ENCODE measurements at regions not wholly inside any gene's neighbourhood (a gene's known extent, or its start where the extent isn't known, plus 50 kb on each side); places are given as distances from the start of the nearest gene placed in this dataset.
"Not testable (repeated sequence)": the region's sequence is repeated elsewhere in the genome, so short reads cannot be mapped to it uniquely, and the experiment has no call there.

DNA sequence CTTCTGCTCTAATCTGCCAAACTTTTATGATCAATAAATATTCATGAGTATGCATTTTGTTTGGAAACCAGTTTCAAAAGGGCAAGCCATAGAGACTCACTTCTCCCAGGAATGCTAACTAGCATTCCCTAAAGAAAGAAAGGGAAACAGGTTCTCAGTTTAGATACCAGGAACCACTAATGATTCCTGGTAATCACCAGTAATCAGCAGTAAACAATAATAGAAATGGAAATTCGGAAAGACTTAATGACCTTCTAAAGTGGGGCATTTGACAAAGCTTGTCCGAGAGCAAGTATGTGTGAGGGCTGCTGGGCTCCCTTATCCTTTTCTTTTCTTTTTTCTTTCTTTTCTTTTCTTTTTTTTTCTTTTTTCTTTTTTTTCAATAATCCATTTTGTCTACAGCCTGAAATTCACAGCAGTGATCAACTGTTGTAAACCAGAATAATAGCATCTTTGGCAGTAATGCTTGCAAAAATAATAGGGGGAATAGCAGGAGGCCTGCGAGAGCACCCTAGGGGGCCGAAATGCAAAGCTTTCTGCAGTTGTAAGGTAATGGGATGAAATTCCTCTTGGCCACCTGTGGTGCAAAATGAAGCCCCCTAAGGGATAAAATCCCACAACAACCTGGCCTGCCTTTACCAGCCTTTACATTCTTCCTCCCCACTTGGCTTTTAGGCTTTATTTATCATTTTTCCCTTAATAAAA, 253.2 kb downstream of the ZPLD1 start:
- Mint-ChIP-seq H3K4me3 (no peak overlapping the region), H3K9me3 (no peaks in the 10 kb centered on the region), H3K27me3 (no peaks in the 10 kb centered on the region), H3K27ac (no peak overlapping the region), H3K4me1 (no peaks in the 10 kb centered on the region), H3K36me3 (no peaks in the 10 kb centered on the region)
- CTCF ChIA-PET, result no interaction called here
- DNase-seq, result no peak

DNA sequence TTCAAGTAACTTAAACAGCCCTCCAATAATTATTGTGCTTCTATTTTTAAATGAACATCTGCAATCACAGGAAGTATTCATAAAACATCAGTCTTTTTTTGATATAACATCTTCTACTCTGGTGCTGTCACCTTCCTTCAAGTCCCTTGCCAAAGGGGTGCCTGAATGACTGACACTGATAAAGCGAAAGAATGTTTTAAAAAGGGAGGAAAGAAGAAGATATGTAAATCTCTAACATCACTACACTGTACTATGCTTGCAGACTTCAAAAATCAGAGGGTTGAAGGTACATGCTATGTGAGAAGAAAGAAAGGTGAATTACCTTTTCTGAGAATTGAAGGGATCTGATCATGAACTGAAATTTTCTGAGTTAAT, 253.7 kb downstream of the ZPLD1 start:
- Mint-ChIP-seq H3K27me3 (no peaks in the 10 kb centered on the region), H3K36me3 (no peaks in the 10 kb centered on the region), H3K4me1 (no peaks in the 10 kb centered on the region), H3K4me3 (no peak overlapping the region), H3K9me3 (no peaks in the 10 kb centered on the region), H3K27ac (no peak overlapping the region)
- no peak for DNase-seq
- CTCF ChIA-PET, result no interaction called here

DNA sequence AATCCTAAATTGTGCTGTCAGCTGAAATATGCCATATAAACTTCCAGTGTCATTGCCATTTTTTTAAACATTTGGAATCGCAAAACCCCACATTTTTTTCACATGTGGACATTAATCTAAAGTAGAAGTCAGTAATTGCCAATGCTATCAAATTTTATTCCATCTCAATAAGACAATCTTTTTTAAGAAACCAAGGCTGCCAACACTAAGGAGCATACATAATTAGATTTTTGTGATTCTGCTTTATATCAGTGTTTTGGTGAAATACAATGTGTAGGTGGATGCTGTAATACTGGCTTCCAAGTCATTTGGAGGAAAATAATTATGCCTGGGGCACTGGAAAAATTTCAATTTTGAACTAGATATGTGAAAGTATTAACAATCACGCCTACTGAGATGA, 256.7 kb downstream of the ZPLD1 start:
- Mint-ChIP-seq H3K36me3 (no peaks in the 10 kb centered on the region), H3K9me3 (no peaks in the 10 kb centered on the region), H3K27ac (no peak overlapping the region), H3K27me3 (no peaks in the 10 kb centered on the region), H3K4me3 (no peak overlapping the region), H3K4me1 (no peaks in the 10 kb centered on the region)
- CTCF ChIA-PET, result interaction anchor here (1.3 kb wide), 1 partner anchor 18 kb away, joined by 7 read pairs; no protein-coding TSS in a partner anchor
- no peak for DNase-seq

DNA sequence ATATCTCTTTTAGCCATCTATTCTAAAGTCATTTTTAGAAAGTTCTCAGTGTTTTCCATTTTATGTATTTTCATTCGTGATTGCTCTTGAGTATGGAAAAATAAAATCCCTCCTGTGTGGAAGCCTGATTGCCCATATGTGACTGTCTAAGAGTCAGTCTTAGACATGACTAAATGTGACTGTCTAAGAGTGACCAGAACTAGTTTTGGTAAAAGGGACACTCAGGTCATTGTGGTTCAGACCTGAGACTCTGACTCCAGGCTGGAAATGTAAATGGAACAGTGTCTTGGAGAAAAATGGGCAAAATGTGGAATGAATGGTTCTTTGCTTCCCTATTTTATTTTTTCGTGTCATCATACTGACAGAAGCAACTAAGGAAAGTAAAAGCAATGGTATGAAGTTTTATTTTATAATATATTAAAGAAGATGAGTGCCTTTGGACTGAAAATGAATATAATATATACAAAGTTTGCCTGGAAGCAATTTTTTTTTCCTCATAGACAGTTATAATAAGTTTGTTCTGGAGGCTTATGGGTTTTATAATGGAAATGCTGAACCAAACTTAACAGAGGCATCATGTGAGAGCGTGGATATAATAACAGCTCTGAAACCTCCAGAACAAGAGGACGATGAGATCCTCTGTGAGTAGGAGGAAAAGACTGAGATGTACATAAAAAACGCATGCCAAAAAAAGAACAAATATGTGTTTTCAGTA, 264.4 kb downstream of the ZPLD1 start:
- Mint-ChIP-seq H3K36me3 (no peaks in the 10 kb centered on the region), H3K4me1 (no peaks in the 10 kb centered on the region), H3K4me3 (no peak overlapping the region), H3K27me3 (no peaks in the 10 kb centered on the region), H3K9me3 (no peaks in the 10 kb centered on the region), H3K27ac (no peak overlapping the region)
- no peak for DNase-seq
- CTCF ChIA-PET, result no interaction called here

DNA sequence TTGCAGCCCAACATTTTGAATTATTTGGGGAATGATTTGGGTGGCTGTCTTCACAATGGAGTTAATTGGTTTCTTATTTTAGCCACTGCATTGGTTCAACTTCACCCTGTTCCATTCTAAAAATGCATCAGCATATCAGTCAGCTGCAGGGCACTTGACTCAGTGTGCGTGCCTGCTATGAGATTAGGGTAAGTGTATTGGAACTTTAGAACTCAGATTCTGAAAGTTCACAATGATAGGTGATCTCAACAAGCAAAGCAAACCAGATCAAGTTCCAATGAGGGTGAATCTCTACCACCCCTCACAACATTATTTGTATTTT, 265.0 kb downstream of the ZPLD1 start:
- no peak overlapping the region for H3K27ac Mint-ChIP-seq
- H3K36me3 Mint-ChIP-seq, result no peaks in the 10 kb centered on the region
- H3K27me3 Mint-ChIP-seq, result no peaks in the 10 kb centered on the region
- no peak for DNase-seq
- no peaks in the 10 kb centered on the region for H3K4me1 Mint-ChIP-seq
- H3K4me3 Mint-ChIP-seq, result no peak overlapping the region
- CTCF ChIA-PET, result no interaction called here
- H3K9me3 Mint-ChIP-seq, result no peaks in the 10 kb centered on the region

DNA sequence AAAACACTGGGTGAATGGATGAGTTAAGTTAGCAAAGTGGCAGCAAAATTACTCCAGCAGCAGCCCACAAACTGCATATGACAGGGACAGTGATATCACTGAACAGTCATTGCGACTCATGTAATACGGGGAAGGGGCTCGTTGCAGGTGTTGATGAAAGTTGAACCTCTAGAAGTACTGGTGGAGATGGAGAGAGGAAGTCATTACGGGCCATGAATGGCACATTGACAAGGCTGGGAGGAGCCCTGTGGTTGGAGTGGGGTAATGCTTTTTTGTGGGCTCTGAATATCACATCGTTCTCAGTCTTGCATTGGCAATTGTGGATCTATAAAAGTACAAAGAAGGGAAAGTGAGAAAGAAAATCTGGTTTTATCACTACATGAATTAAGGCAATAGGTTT, 278.1 kb downstream of the ZPLD1 start:
- no peak overlapping the region for H3K4me3 Mint-ChIP-seq
- peaks cover 4% of the 10 kb centered on the region for H3K27me3 Mint-ChIP-seq
- CTCF ChIA-PET, result no interaction called here
- no peak overlapping the region for H3K27ac Mint-ChIP-seq
- H3K36me3 Mint-ChIP-seq, result no peaks in the 10 kb centered on the region
- no peak for DNase-seq
- no peaks in the 10 kb centered on the region for H3K4me1 Mint-ChIP-seq
- no peaks in the 10 kb centered on the region for H3K9me3 Mint-ChIP-seq

DNA sequence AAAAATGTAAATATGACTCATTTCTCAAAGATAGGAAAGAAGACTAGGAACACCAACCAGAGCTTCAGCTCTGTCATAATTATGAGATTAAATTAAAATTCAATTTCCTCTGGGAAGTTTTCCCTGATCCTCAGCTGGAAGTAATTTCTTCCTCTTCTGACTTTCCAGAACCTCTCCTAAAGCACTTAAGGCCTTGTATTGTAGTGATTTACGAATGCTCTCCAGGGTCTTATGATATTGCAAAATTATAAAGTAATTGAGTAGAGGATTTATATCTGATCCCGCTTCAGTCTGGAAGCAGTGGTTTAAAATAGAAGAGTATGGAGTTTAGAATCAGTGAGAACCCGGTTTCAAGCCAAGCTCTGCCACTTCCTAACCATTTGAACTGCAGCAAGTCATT, 279.8 kb downstream of the ZPLD1 start:
- Mint-ChIP-seq H3K27me3 (peaks cover 4% of the 10 kb centered on the region), H3K9me3 (no peaks in the 10 kb centered on the region)
- CTCF ChIA-PET, result interaction anchor here (1.4 kb wide), 1 partner anchor 40 kb away, joined by 3 read pairs; no protein-coding TSS in a partner anchor

DNA sequence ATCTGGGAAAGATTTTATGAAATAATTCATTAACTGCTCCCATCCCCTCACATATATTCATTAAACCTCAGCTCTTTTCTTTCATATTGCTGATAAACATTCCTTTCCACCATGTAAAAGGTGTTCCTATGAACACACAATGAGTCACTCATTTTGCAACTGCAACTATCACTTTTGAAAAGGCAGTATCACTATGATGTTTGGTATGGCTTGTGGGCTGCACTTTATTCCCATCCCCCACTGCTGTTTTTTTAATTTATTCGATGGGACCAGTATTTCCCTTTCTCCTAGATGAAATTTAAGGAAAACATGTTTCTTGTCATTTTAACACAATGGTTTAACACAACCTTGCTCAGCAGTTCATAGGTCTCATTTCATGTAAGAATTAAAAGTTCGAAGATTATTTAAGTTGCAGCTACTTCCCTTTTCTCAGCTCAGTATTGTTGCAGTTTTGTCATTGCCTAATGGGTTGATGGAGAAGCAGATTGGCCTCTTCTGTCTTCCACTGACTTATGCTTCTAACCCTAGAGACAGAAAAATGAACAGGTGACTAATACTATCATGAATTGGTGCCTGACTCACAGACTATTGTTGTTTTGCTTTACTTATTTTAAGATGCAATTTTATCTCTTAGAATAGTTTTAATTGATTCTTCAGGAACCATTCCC, 280.3 kb downstream of the ZPLD1 start:
- Mint-ChIP-seq H3K36me3 (no peaks in the 10 kb centered on the region), H3K9me3 (no peaks in the 10 kb centered on the region), H3K27me3 (peaks cover 4% of the 10 kb centered on the region), H3K4me3 (no peak overlapping the region), H3K4me1 (no peaks in the 10 kb centered on the region), H3K27ac (no peak overlapping the region)
- DNase-seq, result no peak
- CTCF ChIA-PET, result interaction anchor here (1.4 kb wide), 1 partner anchor 40 kb away, joined by 3 read pairs; no protein-coding TSS in a partner anchor

More for the DNA sequence above, 279.8 kb downstream of the ZPLD1 start:
- no peak overlapping the region for H3K4me3 Mint-ChIP-seq
- DNase-seq, result no peak
- no peaks in the 10 kb centered on the region for H3K4me1 Mint-ChIP-seq
- no peak overlapping the region for H3K27ac Mint-ChIP-seq
- H3K36me3 Mint-ChIP-seq, result no peaks in the 10 kb centered on the region

DNA sequence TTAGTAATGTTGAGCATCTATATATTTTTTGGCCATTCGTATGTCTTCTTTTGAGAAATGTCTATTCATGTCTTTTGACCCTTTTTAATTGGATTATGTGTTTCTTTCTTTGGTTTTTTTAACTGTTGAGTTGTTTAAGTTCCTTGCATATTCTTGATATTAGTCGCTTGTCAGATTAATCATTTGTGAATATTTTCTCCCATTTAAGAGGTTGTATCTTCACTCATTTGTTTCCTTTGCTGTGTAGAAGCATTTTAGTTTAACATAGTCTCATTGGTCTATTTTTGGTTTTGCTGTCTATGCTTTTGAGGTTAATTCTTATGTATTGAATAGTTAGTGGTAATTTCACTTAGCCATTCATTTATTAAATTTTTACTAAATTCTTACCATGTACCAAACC, 283.8 kb downstream of the ZPLD1 start:
- Mint-ChIP-seq H3K9me3 (no peaks in the 10 kb centered on the region), H3K4me3 (no peak overlapping the region), H3K4me1 (no peaks in the 10 kb centered on the region), H3K36me3 (no peaks in the 10 kb centered on the region), H3K27me3 (no peaks in the 10 kb centered on the region), H3K27ac (no peak overlapping the region)
- CTCF ChIA-PET, result interaction anchor here (1.1 kb wide), 1 partner anchor 44 kb away, joined by 3 read pairs; no protein-coding TSS in a partner anchor
- DNase-seq, result no peak

DNA sequence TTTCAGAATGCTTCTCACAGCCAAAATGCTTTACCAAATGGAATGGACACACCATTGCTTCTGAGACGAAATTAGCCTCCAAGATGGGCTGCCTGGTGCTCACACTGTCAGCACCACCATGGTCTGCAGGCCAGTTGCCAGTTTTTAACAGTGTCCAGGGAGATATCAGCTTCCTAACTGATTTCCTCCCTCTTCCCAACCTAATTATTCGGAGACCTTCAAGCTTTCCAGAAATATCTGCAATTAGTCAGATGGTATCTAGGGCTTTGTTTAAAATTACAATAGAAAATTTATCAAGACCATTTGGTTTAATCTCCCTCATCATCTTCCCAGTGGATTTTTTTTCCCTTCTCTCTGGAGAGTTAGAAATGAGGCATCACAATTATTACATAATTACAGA, 287.5 kb downstream of the ZPLD1 start:
- no peaks in the 10 kb centered on the region for H3K36me3 Mint-ChIP-seq

DNA sequence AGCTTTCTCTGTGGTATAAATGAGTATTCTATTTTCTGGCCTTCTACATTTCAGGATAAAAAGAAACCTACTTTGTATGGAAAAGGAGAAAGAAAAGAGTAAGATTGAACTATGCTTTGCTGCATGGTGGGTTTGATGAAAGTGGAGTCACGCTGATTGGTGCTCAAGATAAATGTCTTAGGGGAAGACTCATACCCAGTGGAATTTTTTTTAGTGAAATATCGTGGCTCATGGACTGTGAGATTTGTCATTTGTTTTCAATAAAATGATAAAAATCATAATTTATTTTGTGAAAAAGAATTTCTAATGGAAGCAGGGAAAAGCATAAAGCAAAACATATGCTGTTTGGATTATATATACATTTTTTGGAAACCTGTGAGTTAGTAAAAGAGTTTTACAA, 292.5 kb downstream of the ZPLD1 start:
- Mint-ChIP-seq H3K4me3 (no peak overlapping the region), H3K9me3 (no peaks in the 10 kb centered on the region), H3K27ac (no peak overlapping the region), H3K36me3 (no peaks in the 10 kb centered on the region), H3K27me3 (no peaks in the 10 kb centered on the region), H3K4me1 (no peaks in the 10 kb centered on the region)
- CTCF ChIA-PET, result no interaction called here
- no peak for DNase-seq

More for the DNA sequence above, 287.5 kb downstream of the ZPLD1 start:
- CTCF ChIA-PET, result interaction anchor here (1.0 kb wide), 1 partner anchor 49 kb away, joined by 3 read pairs; no protein-coding TSS in a partner anchor
- Mint-ChIP-seq H3K27me3 (no peaks in the 10 kb centered on the region), H3K9me3 (no peaks in the 10 kb centered on the region), H3K4me3 (no peak overlapping the region), H3K27ac (no peak overlapping the region), H3K4me1 (no peaks in the 10 kb centered on the region)
- DNase-seq, result no peak

DNA sequence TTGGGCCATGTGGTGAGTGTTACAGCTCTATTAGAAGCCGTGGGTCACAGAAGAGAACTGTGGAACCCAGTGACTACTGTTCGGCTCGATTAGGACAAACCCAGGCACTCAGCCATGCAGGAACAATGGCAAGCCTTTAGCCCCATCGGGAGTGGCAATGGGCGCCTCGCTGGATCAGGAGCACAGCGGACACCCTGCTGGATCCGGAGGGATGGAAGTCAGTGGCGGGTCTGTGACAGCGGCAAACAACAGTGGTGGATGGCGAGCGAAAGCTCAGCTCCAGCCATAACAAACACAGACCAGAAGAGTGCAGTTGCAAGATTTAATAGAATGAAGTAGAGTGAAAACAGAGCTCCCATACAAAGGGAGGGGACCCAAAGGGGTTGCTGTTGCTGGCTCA, 297.8 kb downstream of the ZPLD1 start:
- H3K4me3 Mint-ChIP-seq, result not testable (repeated sequence)

DNA sequence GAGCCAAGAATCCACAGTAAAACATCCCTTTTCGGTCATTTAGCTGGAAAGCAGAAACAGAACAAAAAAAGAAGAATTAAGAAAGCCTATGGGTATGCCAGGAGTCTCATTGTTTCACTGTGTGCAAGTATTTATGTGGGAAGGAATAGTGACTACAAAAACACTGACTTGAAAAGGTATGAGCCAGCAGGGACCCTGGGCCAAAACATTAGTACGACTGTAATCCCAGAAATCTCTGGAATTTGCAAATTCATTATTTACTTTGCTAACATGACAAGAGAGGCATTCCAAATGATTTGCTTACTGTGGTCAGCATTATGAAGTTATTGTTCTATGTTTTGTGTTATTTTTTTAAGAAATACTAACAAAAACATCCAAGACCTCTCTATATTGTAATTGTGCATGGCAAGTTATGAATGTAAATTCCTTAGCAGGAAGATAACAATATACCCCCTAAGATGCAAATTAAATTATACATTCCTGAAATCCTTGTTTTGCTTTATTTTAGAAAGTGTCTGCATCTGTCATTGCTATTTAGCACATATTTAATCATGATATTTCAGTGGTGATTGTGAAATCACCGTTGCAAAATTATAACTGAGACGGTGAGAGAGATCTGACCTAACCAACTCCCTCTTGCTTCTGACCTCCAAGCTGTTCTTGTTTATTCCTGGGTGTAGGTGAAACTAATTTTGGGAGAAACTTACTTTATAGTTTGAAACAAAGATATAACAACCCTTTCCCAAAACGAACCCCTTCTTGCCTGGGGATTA, 299.2 kb downstream of the ZPLD1 start:
- H3K9me3 Mint-ChIP-seq, result no peaks in the 10 kb centered on the region
- H3K27ac Mint-ChIP-seq, result no peak overlapping the region
- CTCF ChIA-PET, result no interaction called here
- no peaks in the 10 kb centered on the region for H3K27me3 Mint-ChIP-seq
- H3K4me1 Mint-ChIP-seq, result no peaks in the 10 kb centered on the region
- no peak for DNase-seq
- no peaks in the 10 kb centered on the region for H3K36me3 Mint-ChIP-seq
- H3K4me3 Mint-ChIP-seq, result no peak overlapping the region

More for the DNA sequence above, 297.8 kb downstream of the ZPLD1 start:
- CTCF ChIA-PET, DNase-seq, H3K27me3 Mint-ChIP-seq, H3K4me1 Mint-ChIP-seq, H3K27ac Mint-ChIP-seq, H3K36me3 Mint-ChIP-seq, H3K9me3 Mint-ChIP-seq: not testable (repeated sequence)

DNA sequence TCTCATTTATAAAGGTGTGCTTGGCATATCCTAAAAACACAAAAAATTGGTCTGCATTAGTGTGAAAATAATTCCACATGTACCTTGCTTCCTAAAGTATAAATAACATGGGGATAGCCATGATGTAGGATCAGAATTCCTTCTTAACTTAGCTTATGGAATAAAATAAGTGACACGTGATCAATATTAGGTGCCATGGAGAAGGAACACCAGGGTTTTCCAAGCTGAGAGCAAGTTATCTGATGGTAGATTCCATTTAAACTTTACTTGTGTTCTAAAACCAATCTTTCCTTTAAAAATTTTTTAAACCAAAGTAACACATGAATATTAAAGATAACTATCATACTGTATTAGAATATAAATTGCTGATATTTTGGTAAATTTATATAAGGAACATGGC, 300.5 kb downstream of the ZPLD1 start:
- Mint-ChIP-seq H3K9me3 (no peaks in the 10 kb centered on the region), H3K4me3 (no peak overlapping the region), H3K27me3 (no peaks in the 10 kb centered on the region), H3K36me3 (no peaks in the 10 kb centered on the region), H3K27ac (no peak overlapping the region), H3K4me1 (no peaks in the 10 kb centered on the region)
- no peak for DNase-seq
- CTCF ChIA-PET, result no interaction called here

Measured in activated naive CD4-positive, alpha-beta T cell treated with anti-CD3 and anti-CD28 coated beads, Interleukin-2, amount 10 ng/mL, durations not matched to agents 7 days and 5 days (primary cell).